PC-3 (cell line): ENCODE measurements at regions not wholly inside any gene's neighbourhood (a gene's known extent, or its start where the extent isn't known, plus 50 kb on each side); places are given as distances from the start of the nearest gene placed in this dataset.

Experiments
- CTCF ChIP-seq: fragments of 300-600 bp; sonication (generic); conservative IDR thresholded peaks from 2 replicates; pipeline ENCODE4 v1.5.1; 2017; ENCODE audit warnings: antibody characterized with exemption, low read depth, mild to moderate bottlenecking, low read length
- EZH2 ChIP-seq: fragments of 300-600 bp; sonication (generic); IDR thresholded peaks from one replicate; pipeline ENCODE4 v1.6.1; 2017; ENCODE audit warnings: antibody characterized with exemption, mild to moderate bottlenecking, low read length; ENCODE audit not compliant: unreplicated experiment
- EZH2phosphoT487 ChIP-seq: fragments of 300-600 bp; sonication (generic); IDR thresholded peaks from 2 replicates; pipeline ENCODE4 v1.6.1; 2018; ENCODE audit warnings: mild to moderate bottlenecking, antibody characterized with exemption, low read length, borderline replicate concordance

- TF ChIP-seq CTCF (no peak), EZH2 (no peak), EZH2phosphoT487 (no peak)
These were observed 64.9 kb upstream of the SHC3 start for GRCh38 chr9:89243296-89244061.
